ENCODE measurements at regions not wholly inside any gene's neighbourhood (a gene's known extent, or its start where the extent isn't known, plus 50 kb on each side); places are given as distances from the start of the nearest gene placed in this dataset.
A peak's percentile ranks its signal among the peaks of the same experiment; 100 is the strongest.
"Not testable (repeated sequence)": the region's sequence is repeated elsewhere in the genome, so short reads cannot be mapped to it uniquely, and the experiment has no call there.

- WGBS, 2 donors: 64 to 72% methylated on average over 4 of the region's 4 CpGs
These were observed 715.4 kb downstream of the GRXCR1 start for GRCh38 chr4:43607827-43608461.

GRCh38 chr4:43619219-43619618 lies 726.7 kb downstream of the GRXCR1 start:
- Histone ChIP-seq H3K36me3 (ENCODE audit: low read depth, missing control alignments) (no peaks in the 10 kb centered on the region), H3K9me3 (no peaks in the 10 kb centered on the region), H3K27me3 (no peaks in the 10 kb centered on the region), H3K4me1 (no peaks in the 10 kb centered on the region), H3K27ac (no peak overlapping the region), H3K4me3 (no peak overlapping the region)
- TF ChIP-seq POLR2A (IDR thresholded peaks at IDR 0.05): no peak
- TF ChIP-seq CTCF (IDR thresholded peaks at IDR 0.05): no peak
- intact Hi-C loops (cut with DNase I; ENCODE audit: low total_unique reads): no loop called here
- DNase-seq: no peak

More at GRCh38 chr4:43607827-43608461, 715.4 kb downstream of the GRXCR1 start:
- Histone ChIP-seq H3K27me3 (no peaks in the 10 kb centered on the region), H3K36me3 (ENCODE audit: low read depth, missing control alignments) (no peaks in the 10 kb centered on the region), H3K27ac (no peak overlapping the region), H3K9me3 (no peaks in the 10 kb centered on the region), H3K4me1 (no peaks in the 10 kb centered on the region), H3K4me3 (no peak overlapping the region)
- no peak for DNase-seq
- TF ChIP-seq POLR2A (IDR thresholded peaks at IDR 0.05) (no peak), CTCF (IDR thresholded peaks at IDR 0.05) (no peak)
- intact Hi-C loops (cut with DNase I; ENCODE audit: low total_unique reads): no loop called here

GRCh38 chr4:43637893-43638292 lies 745.4 kb downstream of the GRXCR1 start:
- H3K4me3 ChIP-seq; H3K27ac ChIP-seq; intact Hi-C loops (cut with DNase I; ENCODE audit: low total_unique reads); H3K36me3 ChIP-seq (ENCODE audit: low read depth, missing control alignments); H3K4me1 ChIP-seq; H3K9me3 ChIP-seq; H3K27me3 ChIP-seq: not testable (repeated sequence)
- 88 to 89% methylated on average over 4 of the region's 4 CpGs for WGBS, 2 donors
- DNase-seq: peak; percentile 13

GRCh38 chr4:43651991-43652390 lies 759.5 kb downstream of the GRXCR1 start:
- Histone ChIP-seq H3K4me3 (no peak overlapping the region), H3K27ac (no peak overlapping the region), H3K36me3 (ENCODE audit: low read depth, missing control alignments) (no peaks in the 10 kb centered on the region), H3K9me3 (no peaks in the 10 kb centered on the region), H3K4me1 (no peaks in the 10 kb centered on the region), H3K27me3 (no peaks in the 10 kb centered on the region)
- DNase-seq: no peak
- TF ChIP-seq POLR2A (IDR thresholded peaks at IDR 0.05): no peak
- TF ChIP-seq CTCF (IDR thresholded peaks at IDR 0.05): no peak
- intact Hi-C loops (cut with DNase I; ENCODE audit: low total_unique reads): no loop called here
- WGBS, 2 donors: 92 to 97% methylated on average over 1 of the region's 1 CpG

GRCh38 chr4:43659547-43659946 lies 767.0 kb downstream of the GRXCR1 start:
- 86 to 87% methylated on average over 2 of the region's 2 CpGs for WGBS, 2 donors
- H3K36me3 ChIP-seq (ENCODE audit: low read depth, missing control alignments); H3K4me3 ChIP-seq; H3K27ac ChIP-seq; H3K9me3 ChIP-seq; H3K4me1 ChIP-seq; intact Hi-C loops (cut with DNase I; ENCODE audit: low total_unique reads); H3K27me3 ChIP-seq; DNase-seq: not testable (repeated sequence)

GRCh38 chr4:43672265-43672885 lies 776.2 kb downstream of the KCTD8 start:
- not testable (repeated sequence) for DNase-seq

More at GRCh38 chr4:43672265-43672885, 776.2 kb downstream of the KCTD8 start:
- H3K4me1 ChIP-seq; intact Hi-C loops (cut with DNase I; ENCODE audit: low total_unique reads); H3K27me3 ChIP-seq; H3K9me3 ChIP-seq; H3K36me3 ChIP-seq (ENCODE audit: low read depth, missing control alignments); H3K27ac ChIP-seq; H3K4me3 ChIP-seq: not testable (repeated sequence)
- 57 to 68% methylated on average over 5 to 18 of the region's 23 CpGs for WGBS, 2 donors
